ENCODE measurements at regions not wholly inside any gene's neighbourhood (a gene's known extent, or its start where the extent isn't known, plus 50 kb on each side); places are given as distances from the start of the nearest gene placed in this dataset.

- no peak for TF ChIP-seq CTCF (IDR thresholded peaks at IDR 0.05; ENCODE audit: poor library complexity)
- no peak for TF ChIP-seq EZH2 (IDR thresholded peaks at IDR 0.05; ENCODE audit: borderline replicate concordance)
- TF ChIP-seq EZH2phosphoT487 (IDR thresholded peaks at IDR 0.05; ENCODE audit: low read depth, severe bottlenecking, unreplicated experiment), result no peak
Observed at GRCh38 chr1:105544475-105544874, 1512.0 kb upstream of the PRMT6 start.
